ENCODE measurements at regions not wholly inside any gene's neighbourhood (a gene's known extent, or its start where the extent isn't known, plus 50 kb on each side); places are given as distances from the start of the nearest gene placed in this dataset.

DNA sequence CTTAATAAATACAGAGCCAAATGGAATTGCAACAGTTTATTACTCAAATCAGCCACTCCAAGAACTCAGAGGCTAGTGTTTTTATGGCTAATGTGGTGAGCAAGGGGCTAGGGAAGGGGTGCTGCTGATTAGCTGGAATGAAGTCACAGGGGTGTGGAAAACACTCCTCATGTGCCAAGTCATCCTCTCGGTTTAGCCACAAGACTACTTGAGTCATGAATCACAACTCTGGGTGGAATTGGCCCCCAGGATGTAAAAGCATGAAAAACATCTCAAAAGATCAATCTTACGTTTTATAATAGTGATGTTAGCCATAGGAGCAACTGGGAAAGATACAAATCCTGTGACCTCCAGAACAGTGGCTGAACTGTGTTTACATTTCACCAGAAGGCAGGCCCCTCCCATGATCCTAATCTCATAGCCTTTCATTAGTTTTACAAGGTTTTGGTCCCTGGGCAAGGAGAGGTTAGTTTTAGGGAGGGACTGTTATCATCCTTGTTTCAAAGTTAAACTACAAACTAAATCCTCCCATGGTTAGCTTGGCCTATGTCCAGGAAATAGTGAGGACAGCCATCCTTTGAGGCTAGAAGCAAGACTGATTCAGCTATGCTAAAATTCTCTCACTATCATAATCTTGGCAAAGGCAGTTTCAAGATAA, 2020.1 kb upstream of the PCDH20 start:
- TF ChIP-seq POLR2A (IDR thresholded peaks at IDR 0.05; ENCODE audit: low read length), result no peak
- TF ChIP-seq GATA1 (IDR thresholded peaks at IDR 0.05; ENCODE audit: low read depth, low read length), result no peak
